K562 (cell line): ENCODE measurements at regions not wholly inside any gene's neighbourhood (a gene's known extent, or its start where the extent isn't known, plus 50 kb on each side); places are given as distances from the start of the nearest gene placed in this dataset.

Source experiments
- GMEB1 ChIP-seq: fragments of 250-450 bp; sonication (Bioruptor Pico); IDR thresholded peaks from 2 replicates; pipeline ENCODE4 v1.4.0; 2020; ENCODE audit warnings: mild to moderate bottlenecking
- POLR3G ChIP-seq: IDR thresholded peaks from 2 replicates; pipeline ENCODE4 v1.6.1; 2011; ENCODE audit not compliant: insufficient read length, insufficient replicate concordance; ENCODE audit errors: extremely low read depth
- PYGO2 ChIP-seq: fragments of 450-650 bp; IDR thresholded peaks from 2 replicates; pipeline ENCODE4 v1.6.1; 2016; ENCODE audit warnings: mild to moderate bottlenecking, missing genetic modification characterization, moderate library complexity, missing compliant biosample characterization
- ZBTB40 ChIP-seq, 2 experiments: fragments of 450-650 bp in 1 of 2; sonication (generic) in 1 of 2; formaldehyde crosslinking in 1 of 2; IDR thresholded peaks; 2 replicates each; pipeline versions ENCODE4 v1.7.1 to v1.9.0; 2016 to 2022; ENCODE audit warnings: inconsistent platforms in 1 of 2, mild to moderate bottlenecking in 1 of 2, missing genetic modification reagents in 1 of 2
- ZBTB8A ChIP-seq: fragments of 450-650 bp; IDR thresholded peaks from 2 replicates; pipeline ENCODE4 v1.6.1; 2018; ENCODE audit warnings: mild to moderate bottlenecking, moderate library complexity; ENCODE audit not compliant: partially characterized antibody

GRCh38 chr18:7307030-7307429 lies 76.1 kb downstream of the LRRC30 start (continued):
- TF ChIP-seq GMEB1 (CRISPR knock-in tag) (no peak), PYGO2 (tag) (no peak), ZBTB40 (IDR thresholded peaks at IDR 0.05) (no peak), ZBTB40 (CRISPR knock-in tag; IDR thresholded peaks at IDR 0.05) (no peak), POLR3G (no peak), ZBTB8A (no peak)
